IMR-90 (cell line): ENCODE measurements at regions not wholly inside any gene's neighbourhood (a gene's known extent, or its start where the extent isn't known, plus 50 kb on each side); places are given as distances from the start of the nearest gene placed in this dataset.

Experiments
- ATAC-seq: fragments of 200-7000 bp; cut with Tn5 transposase; 2 replicates; pipeline ENCODE4 v1.9.1; 2020; ENCODE audit warnings: low read depth, mild to moderate bottlenecking, moderate library complexity
- BruUV-seq: library from RNA; stranded (reverse); fragments of 400-500 nt; replicated peaks from 2 replicates; lab custom pipeline; 2021; lab: Mats Ljungman, UMichigan
- CTCF ChIA-PET: fragments of 300-600 bp; formaldehyde crosslinking; extraction: SDS; loops from one replicate; lab custom pipeline; 2021; ENCODE audit warnings: antibody characterized with exemption; lab: Yijun Ruan, JAX
- POLR2A ChIA-PET: fragments of 300-600 bp; sonication (Branson Sonifier 250); formaldehyde crosslinking; loops from one replicate; lab custom pipeline; 2022; ENCODE audit warnings: antibody characterized with exemption; ENCODE audit not compliant: unreplicated experiment; lab: Charles Lee
- DNase-seq: peaks from one replicate; pipeline ENCODE4 v3.0.0; 2013
- H2AFZ ChIP-seq: replicated peaks from 2 replicates; pipeline ENCODE3; 2013; ENCODE audit warnings: low read length, mild to moderate bottlenecking; ENCODE audit not compliant: poor library complexity
- H2AK5ac ChIP-seq: 2 replicates; pipeline ENCODE4 v1.6.1; 2013; ENCODE audit warnings: low read depth, low read length, inconsistent platforms
- H2AK9ac ChIP-seq: replicated peaks from 2 replicates; pipeline ENCODE3; 2013; ENCODE audit warnings: mild to moderate bottlenecking, low read depth, low read length, moderate library complexity; ENCODE audit not compliant: poor library complexity
- H2BK120ac ChIP-seq: 2 replicates; pipeline ENCODE4 v1.6.1; 2013; ENCODE audit warnings: low read depth, low read length, inconsistent platforms
- H2BK15ac ChIP-seq: 3 replicates; pipeline ENCODE4 v1.6.1; 2013; ENCODE audit warnings: low read depth, low read length, inconsistent platforms
- H2BK20ac ChIP-seq: 2 replicates; pipeline ENCODE4 v1.6.1; 2013; ENCODE audit warnings: low read depth, mild to moderate bottlenecking, inconsistent platforms, low read length, moderate library complexity
- H2BK5ac ChIP-seq: 2 replicates; pipeline ENCODE4 v1.6.1; 2013; ENCODE audit warnings: mild to moderate bottlenecking, low read depth, low read length, inconsistent platforms; ENCODE audit not compliant: poor library complexity, severe bottlenecking
- H3K14ac ChIP-seq: replicated peaks from 2 replicates; pipeline ENCODE4 v1.6.1; 2013; ENCODE audit warnings: low read depth, low read length, inconsistent platforms
- H3K18ac ChIP-seq: 2 replicates; pipeline ENCODE4 v1.6.1; 2013; ENCODE audit warnings: low read depth, low read length, control low read depth
- H3K23ac ChIP-seq: 2 replicates; pipeline ENCODE4 v1.6.1; 2013; ENCODE audit warnings: low read depth, low read length, inconsistent platforms
- H3K27ac ChIP-seq: 2 replicates; pipeline ENCODE4 v1.5.1; 2013; ENCODE audit warnings: mild to moderate bottlenecking, control low read depth, low read length; ENCODE audit not compliant: insufficient read depth
- H3K27me3 ChIP-seq: 2 replicates; pipeline ENCODE4 v1.6.1; 2013; ENCODE audit warnings: low read length; ENCODE audit not compliant: control insufficient read depth, insufficient read depth
- H3K36me3 ChIP-seq: 2 replicates; pipeline ENCODE4 v1.6.1; 2013; ENCODE audit warnings: low read length, mixed read lengths; ENCODE audit not compliant: control insufficient read depth, insufficient read depth
- H3K4ac ChIP-seq: 2 replicates; pipeline ENCODE4 v1.6.1; 2013; ENCODE audit warnings: low read depth, low read length, inconsistent platforms
- H3K4me1 ChIP-seq: 2 replicates; pipeline ENCODE4 v1.6.1; 2013; ENCODE audit warnings: low read length, mixed read lengths; ENCODE audit not compliant: control insufficient read depth, insufficient read depth
- H3K4me2 ChIP-seq: 2 replicates; pipeline ENCODE4 v1.6.1; 2013; ENCODE audit warnings: low read depth, mild to moderate bottlenecking, control low read depth, low read length, moderate library complexity
- H3K4me3 ChIP-seq: 2 replicates; pipeline ENCODE4 v1.5.1; 2013; ENCODE audit warnings: low read depth, mild to moderate bottlenecking, control low read depth, low read length, moderate library complexity; ENCODE audit not compliant: insufficient read depth
- H3K56ac ChIP-seq: 2 replicates; pipeline ENCODE4 v1.6.1; 2013; ENCODE audit warnings: low read length, inconsistent platforms; ENCODE audit not compliant: insufficient read depth; ENCODE audit errors: extremely low read depth
- H3K79me1 ChIP-seq, 2 experiments: 2 replicates each; pipeline ENCODE4 v1.6.1; 2013; ENCODE audit warnings: low read length in 2 of 2, inconsistent platforms in 1 of 2, low read depth in 1 of 2
- H3K9ac ChIP-seq: 2 replicates; pipeline ENCODE4 v1.6.1; 2013; ENCODE audit warnings: low read depth, low read length, control low read depth
- H3K9me1 ChIP-seq: 2 replicates; pipeline ENCODE4 v1.6.1; 2013; ENCODE audit warnings: low read length, inconsistent platforms; ENCODE audit not compliant: insufficient read depth
- H3K9me3 ChIP-seq: 2 replicates; pipeline ENCODE4 v1.6.1; 2013; ENCODE audit warnings: low read length; ENCODE audit not compliant: control insufficient read depth, insufficient read depth
- H4K20me1 ChIP-seq: 2 replicates; pipeline ENCODE4 v1.6.1; 2013; ENCODE audit warnings: low read length, inconsistent platforms; ENCODE audit not compliant: insufficient read depth
- H4K5ac ChIP-seq: 2 replicates; pipeline ENCODE4 v1.6.1; 2013; ENCODE audit warnings: mild to moderate bottlenecking, low read depth, low read length, control low read depth
- H4K8ac ChIP-seq, 2 experiments: 2 replicates each; pipeline ENCODE4 v1.6.1; 2013; ENCODE audit warnings: low read depth in 2 of 2, low read length in 2 of 2, control low read depth in 1 of 2, inconsistent platforms in 1 of 2
- H4K91ac ChIP-seq: 2 replicates; pipeline ENCODE4 v1.6.1; 2013; ENCODE audit warnings: low read depth, low read length, inconsistent platforms; ENCODE audit not compliant: insufficient read depth
- CEBPB ChIP-seq: IDR thresholded peaks from 2 replicates; pipeline ENCODE4 v1.6.1; 2012; ENCODE audit warnings: low read depth, low read length, improper control_type of control experiment
- CHD1 ChIP-seq: IDR thresholded peaks from 2 replicates; pipeline ENCODE4 v1.6.1; 2012; ENCODE audit warnings: low read depth, low read length, improper control_type of control experiment
- FOS ChIP-seq: fragments of 150-350 bp; IDR thresholded peaks from 2 replicates; pipeline ENCODE4 v1.6.1; 2016; ENCODE audit warnings: low read depth, low read length
- MAFK ChIP-seq: IDR thresholded peaks from 2 replicates; pipeline ENCODE4 v1.6.1; 2012; ENCODE audit warnings: low read depth, low read length, improper control_type of control experiment
- MAZ ChIP-seq: IDR thresholded peaks from 2 replicates; pipeline ENCODE4 v1.6.1; 2012; ENCODE audit warnings: low read depth, mild to moderate bottlenecking, low read length, improper control_type of control experiment, moderate library complexity, borderline replicate concordance
- RCOR1 ChIP-seq: IDR thresholded peaks from 2 replicates; pipeline ENCODE4 v1.6.1; 2012; ENCODE audit warnings: mild to moderate bottlenecking, low read length, improper control_type of control experiment; ENCODE audit not compliant: insufficient replicate concordance
- RFX5 ChIP-seq: IDR thresholded peaks from 2 replicates; pipeline ENCODE4 v1.8.0; 2012; ENCODE audit warnings: low read depth, mild to moderate bottlenecking, low read length, moderate library complexity
- SMC3 ChIP-seq: fragments of 150-350 bp; IDR thresholded peaks from 2 replicates; pipeline ENCODE4 v1.6.1; 2016; ENCODE audit warnings: low read depth, mild to moderate bottlenecking, antibody characterized with exemption, low read length, moderate library complexity
- USF2 ChIP-seq: fragments of 150-350 bp; IDR thresholded peaks from 2 replicates; pipeline ENCODE4 v1.6.1; 2017; ENCODE audit warnings: mild to moderate bottlenecking, antibody characterized with exemption, low read length, low read depth
- WGBS, 2 experiments: methylation state at CpG; one replicate each; pipeline versions ENCODE4 v1.1.5 to v1.1.7; 2013; ENCODE audit warnings: missing lambda C conversion rate in 2 of 2; ENCODE audit not compliant: insufficient read length in 1 of 2; ENCODE audit errors: extremely low coverage in 2 of 2; 5-methylcytosine and 5-hydroxymethylcytosine counted together
- dilution Hi-C: fragments of 300-500 bp; cut with HindIII; formaldehyde crosslinking; loops from one replicate; pipeline ENCODE4 v1.14.3; 2018; ENCODE audit warnings: low sequenced_read_pairs; ENCODE audit not compliant: unreplicated experiment
- in situ Hi-C: fragments of 300-500 bp; cut with MboI; formaldehyde crosslinking; loops from 3 replicates; pipeline ENCODE4 v1.14.3; 2019; ENCODE audit warnings: low sequenced_read_pairs, inconsistent platforms, mixed read lengths
- intact Hi-C: fragments of 100-400 bp; cut with micrococcal nuclease; formaldehyde crosslinking; loops from 2 replicates; pipeline ENCODE4 v1.10.0; 2022
- TF ChIP-seq, protein P1 (sequence below): fragments of 150-350 bp; IDR thresholded peaks from 2 replicates; pipeline ENCODE4 v1.6.1; 2016; ENCODE audit warnings: low read depth, mild to moderate bottlenecking, low read length, moderate library complexity, borderline replicate concordance
- TF ChIP-seq, protein P2 (sequence below): conservative IDR thresholded peaks from 2 replicates; pipeline ENCODE4 v1.5.1; 2012; ENCODE audit warnings: mild to moderate bottlenecking, low read depth, low read length, improper control_type of control experiment

- H3K27ac ChIP-seq, result no peak overlapping the region
- ATAC-seq, result no peak
- DNase-seq, result no peak
- no peaks in the 10 kb centered on the region for H3K79me1 ChIP-seq
- H3K14ac ChIP-seq, result no peak overlapping the region
- H3K18ac ChIP-seq, result no peak overlapping the region
- dilution Hi-C loops, result no loop called here
- H4K91ac ChIP-seq, result no peak overlapping the region
- TF ChIP-seq, protein P1, sequence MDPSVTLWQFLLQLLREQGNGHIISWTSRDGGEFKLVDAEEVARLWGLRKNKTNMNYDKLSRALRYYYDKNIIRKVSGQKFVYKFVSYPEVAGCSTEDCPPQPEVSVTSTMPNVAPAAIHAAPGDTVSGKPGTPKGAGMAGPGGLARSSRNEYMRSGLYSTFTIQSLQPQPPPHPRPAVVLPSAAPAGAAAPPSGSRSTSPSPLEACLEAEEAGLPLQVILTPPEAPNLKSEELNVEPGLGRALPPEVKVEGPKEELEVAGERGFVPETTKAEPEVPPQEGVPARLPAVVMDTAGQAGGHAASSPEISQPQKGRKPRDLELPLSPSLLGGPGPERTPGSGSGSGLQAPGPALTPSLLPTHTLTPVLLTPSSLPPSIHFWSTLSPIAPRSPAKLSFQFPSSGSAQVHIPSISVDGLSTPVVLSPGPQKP, result no peak
- TF ChIP-seq MAZ (no peak), SMC3 (no peak), RCOR1 (no peak), MAFK (no peak), FOS (no peak), CHD1 (no peak), USF2 (no peak), RFX5 (no peak), CEBPB (no peak)
- TF ChIP-seq, protein P2, sequence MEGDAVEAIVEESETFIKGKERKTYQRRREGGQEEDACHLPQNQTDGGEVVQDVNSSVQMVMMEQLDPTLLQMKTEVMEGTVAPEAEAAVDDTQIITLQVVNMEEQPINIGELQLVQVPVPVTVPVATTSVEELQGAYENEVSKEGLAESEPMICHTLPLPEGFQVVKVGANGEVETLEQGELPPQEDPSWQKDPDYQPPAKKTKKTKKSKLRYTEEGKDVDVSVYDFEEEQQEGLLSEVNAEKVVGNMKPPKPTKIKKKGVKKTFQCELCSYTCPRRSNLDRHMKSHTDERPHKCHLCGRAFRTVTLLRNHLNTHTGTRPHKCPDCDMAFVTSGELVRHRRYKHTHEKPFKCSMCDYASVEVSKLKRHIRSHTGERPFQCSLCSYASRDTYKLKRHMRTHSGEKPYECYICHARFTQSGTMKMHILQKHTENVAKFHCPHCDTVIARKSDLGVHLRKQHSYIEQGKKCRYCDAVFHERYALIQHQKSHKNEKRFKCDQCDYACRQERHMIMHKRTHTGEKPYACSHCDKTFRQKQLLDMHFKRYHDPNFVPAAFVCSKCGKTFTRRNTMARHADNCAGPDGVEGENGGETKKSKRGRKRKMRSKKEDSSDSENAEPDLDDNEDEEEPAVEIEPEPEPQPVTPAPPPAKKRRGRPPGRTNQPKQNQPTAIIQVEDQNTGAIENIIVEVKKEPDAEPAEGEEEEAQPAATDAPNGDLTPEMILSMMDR, result no peak
- CTCF ChIA-PET, result no interaction called here
- no peak overlapping the region for H2AK9ac ChIP-seq
- H4K8ac ChIP-seq, result no peak overlapping the region
- POLR2A ChIA-PET, result no interaction called here
- WGBS, 2 experiments, result no CpG with 5 or more reads among the region's 3 CpGs
- H3K9ac ChIP-seq, result no peak overlapping the region
- H3K23ac ChIP-seq, result no peak overlapping the region
- no peak overlapping the region for H3K4me3 ChIP-seq
- no peak overlapping the region for H2BK5ac ChIP-seq
- no peak overlapping the region for H3K56ac ChIP-seq
- no peaks in the 10 kb centered on the region for H3K4me1 ChIP-seq
- in situ Hi-C loops, result no loop called here
- no peak overlapping the region for H3K4me2 ChIP-seq
- no peak overlapping the region for H2BK120ac ChIP-seq
- H4K5ac ChIP-seq, result no peak overlapping the region
- no peak overlapping the region for H2BK20ac ChIP-seq
- H2BK15ac ChIP-seq, result no peak overlapping the region
- intact Hi-C loops, result no loop called here
- no peaks in the 10 kb centered on the region for H4K20me1 ChIP-seq
- no peaks in the 10 kb centered on the region for H3K9me3 ChIP-seq
- H3K36me3 ChIP-seq, result no peaks in the 10 kb centered on the region
- no peak overlapping the region for H2AFZ ChIP-seq
- no peak overlapping the region for H2AK5ac ChIP-seq
- no TSS peak for BruUV-seq
- H3K27me3 ChIP-seq, result no peaks in the 10 kb centered on the region
- H3K4ac ChIP-seq, result no peak overlapping the region
- H3K9me1 ChIP-seq, result no peaks in the 10 kb centered on the region
Measured at GRCh38 chr9:13800776-13801175, 513.2 kb downstream of the NFIB start.
